K562 (cell line): ENCODE measurements at regions not wholly inside any gene's neighbourhood (a gene's known extent, or its start where the extent isn't known, plus 50 kb on each side); places are given as distances from the start of the nearest gene placed in this dataset.

Experiments used
- DPF2 ChIP-seq: fragments of 450-650 bp; IDR thresholded peaks from 2 replicates; pipeline ENCODE4 v1.6.1; 2016
- EGR1 ChIP-seq: fragments of 450-650 bp; conservative IDR thresholded peaks from 2 replicates; pipeline ENCODE4 v1.6.1; 2017; ENCODE audit warnings: mild to moderate bottlenecking
- GATAD2A ChIP-seq: fragments of 450-650 bp; IDR thresholded peaks from 2 replicates; pipeline ENCODE4 v1.6.1; 2017
- HLTF ChIP-seq: fragments of 450-650 bp; IDR thresholded peaks from 2 replicates; pipeline ENCODE4 v1.6.1; 2016
- MAZ ChIP-seq, 2 experiments: fragments of 450-650 bp in 1 of 2; sonication (generic) in 1 of 2; formaldehyde crosslinking; IDR thresholded peaks in 1 of 2; conservative IDR thresholded peaks in 1 of 2; 2 replicates each; pipeline versions ENCODE4 v1.4.0 to v1.5.0; 2020; ENCODE audit warnings: mild to moderate bottlenecking in 1 of 2, missing genetic modification reagents in 1 of 2
- PHF20 ChIP-seq: fragments of 450-650 bp; IDR thresholded peaks from 2 replicates; pipeline ENCODE4 v1.6.1; 2018; ENCODE audit not compliant: partially characterized antibody
- POLR2AphosphoS5 ChIP-seq: IDR thresholded peaks from 2 replicates; pipeline ENCODE4 v1.6.1; 2011; ENCODE audit warnings: mild to moderate bottlenecking, low read depth, low read length, moderate library complexity; ENCODE audit not compliant: control insufficient read depth, insufficient read depth
- STAT5A ChIP-seq: IDR thresholded peaks from 2 replicates; pipeline ENCODE4 v1.6.1; 2012; ENCODE audit warnings: low read length, inconsistent platforms, borderline replicate concordance
- ZBTB7A ChIP-seq: IDR thresholded peaks from 2 replicates; pipeline ENCODE4 v1.6.1; 2011; ENCODE audit warnings: low read depth, mild to moderate bottlenecking, low read length, moderate library complexity, borderline replicate concordance; ENCODE audit not compliant: control insufficient read depth
- ZNF146 ChIP-seq: IDR thresholded peaks from one replicate; pipeline ENCODE4 v1.6.1; 2018; ENCODE audit warnings: missing compliant biosample characterization; ENCODE audit not compliant: unreplicated experiment
- ZNF436 ChIP-seq: fragments of 250-450, 450-650 bp; sonication (Bioruptor Pico); formaldehyde crosslinking; IDR thresholded peaks from 2 replicates; pipeline ENCODE4 v1.7.0; 2020; ENCODE audit warnings: mild to moderate bottlenecking
- TF ChIP-seq, protein P1 (sequence below): fragments of 250-450 bp; sonication (Bioruptor Pico); IDR thresholded peaks from 2 replicates; pipeline ENCODE4 v1.5.0; 2021
- TF ChIP-seq, protein P2 (sequence below): fragments of 450-650 bp; IDR thresholded peaks from 2 replicates; pipeline ENCODE4 v1.7.1; 2018; ENCODE audit warnings: mild to moderate bottlenecking, low read depth; ENCODE audit not compliant: partially characterized antibody
- TF ChIP-seq, protein P3 (sequence below): fragments of 450-650 bp; formaldehyde crosslinking; IDR thresholded peaks from 2 replicates; pipeline ENCODE4 v1.4.0; 2022; ENCODE audit warnings: missing genetic modification characterization
- TF ChIP-seq, protein P4 (sequence below): sonication (generic); formaldehyde crosslinking; IDR thresholded peaks from 2 replicates; pipeline ENCODE4 v1.8.1; 2023; ENCODE audit warnings: missing genetic modification reagents, mild to moderate bottlenecking, borderline replicate concordance
- TF ChIP-seq, protein P5 (sequence below), 3 experiments: IDR thresholded peaks in 2 of 3; conservative IDR thresholded peaks in 1 of 3; 2 replicates each; pipeline ENCODE4 v1.5.1; 2011 to 2012; ENCODE audit warnings: low read length in 3 of 3, mild to moderate bottlenecking in 3 of 3, control low read depth in 2 of 3, improper control_type of control experiment in 1 of 3, inconsistent platforms in 1 of 3, low read depth in 1 of 3, mixed read lengths in 1 of 3, moderate library complexity in 1 of 3; ENCODE audit not compliant: insufficient read depth in 2 of 3

DNA sequence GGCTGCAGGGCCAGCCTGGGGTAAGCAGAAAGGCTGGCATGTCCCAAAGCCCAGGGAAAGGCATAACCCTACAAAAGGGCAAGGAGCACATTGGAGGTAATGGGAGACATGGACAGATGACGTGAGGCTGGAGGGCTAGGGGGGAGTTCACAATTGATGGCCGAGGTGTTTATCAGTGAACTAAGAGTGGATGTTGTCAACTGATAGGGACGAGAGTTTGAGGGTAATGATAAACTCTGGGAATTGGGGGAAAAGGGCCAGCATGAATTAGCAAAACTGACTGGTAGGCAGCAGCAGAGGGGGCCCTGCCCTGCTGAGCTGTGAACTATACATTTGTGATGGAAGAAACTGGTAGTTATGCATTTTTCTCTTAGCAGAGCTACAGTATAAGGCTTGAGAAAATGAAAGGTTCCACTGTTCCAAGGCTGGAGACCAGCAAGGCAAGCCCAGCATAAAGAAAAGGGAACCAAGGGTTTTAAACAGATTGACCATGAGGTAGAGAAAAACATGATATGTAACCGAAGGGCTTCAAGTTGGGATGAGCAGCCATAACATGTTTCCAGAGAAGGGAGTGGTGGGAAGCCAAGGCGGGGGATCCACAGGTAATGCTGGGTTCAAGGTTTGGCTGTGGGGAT is 98.1 kb upstream of the MLN start (continued):
- TF ChIP-seq ZBTB7A: 0 out of 2 replicates have a peak, but pooled peaks have one; percentile 17
- TF ChIP-seq STAT5A: no peak
- TF ChIP-seq GATAD2A: 0 out of 2 replicates have a peak, but pooled peaks have one; percentile 45
- no peak for TF ChIP-seq ZNF436
- TF ChIP-seq EGR1: no peak
- TF ChIP-seq DPF2: peak; percentile 85
- no peak for TF ChIP-seq MAZ (CRISPR knock-in tag; conservative IDR thresholded peaks at IDR 0.05 in 1 of 2, IDR thresholded peaks at IDR 0.05 in 1 of 2)
- TF ChIP-seq, protein P1, sequence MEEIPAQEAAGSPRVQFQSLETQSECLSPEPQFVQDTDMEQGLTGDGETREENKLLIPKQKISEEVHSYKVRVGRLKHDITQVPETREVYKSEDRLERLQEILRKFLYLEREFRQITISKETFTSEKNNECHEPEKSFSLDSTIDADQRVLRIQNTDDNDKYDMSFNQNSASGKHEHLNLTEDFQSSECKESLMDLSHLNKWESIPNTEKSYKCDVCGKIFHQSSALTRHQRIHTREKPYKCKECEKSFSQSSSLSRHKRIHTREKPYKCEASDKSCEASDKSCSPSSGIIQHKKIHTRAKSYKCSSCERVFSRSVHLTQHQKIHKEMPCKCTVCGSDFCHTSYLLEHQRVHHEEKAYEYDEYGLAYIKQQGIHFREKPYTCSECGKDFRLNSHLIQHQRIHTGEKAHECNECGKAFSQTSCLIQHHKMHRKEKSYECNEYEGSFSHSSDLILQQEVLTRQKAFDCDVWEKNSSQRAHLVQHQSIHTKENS (CRISPR knock-in tag): no peak
- no peak for TF ChIP-seq PHF20
- TF ChIP-seq, protein P2, sequence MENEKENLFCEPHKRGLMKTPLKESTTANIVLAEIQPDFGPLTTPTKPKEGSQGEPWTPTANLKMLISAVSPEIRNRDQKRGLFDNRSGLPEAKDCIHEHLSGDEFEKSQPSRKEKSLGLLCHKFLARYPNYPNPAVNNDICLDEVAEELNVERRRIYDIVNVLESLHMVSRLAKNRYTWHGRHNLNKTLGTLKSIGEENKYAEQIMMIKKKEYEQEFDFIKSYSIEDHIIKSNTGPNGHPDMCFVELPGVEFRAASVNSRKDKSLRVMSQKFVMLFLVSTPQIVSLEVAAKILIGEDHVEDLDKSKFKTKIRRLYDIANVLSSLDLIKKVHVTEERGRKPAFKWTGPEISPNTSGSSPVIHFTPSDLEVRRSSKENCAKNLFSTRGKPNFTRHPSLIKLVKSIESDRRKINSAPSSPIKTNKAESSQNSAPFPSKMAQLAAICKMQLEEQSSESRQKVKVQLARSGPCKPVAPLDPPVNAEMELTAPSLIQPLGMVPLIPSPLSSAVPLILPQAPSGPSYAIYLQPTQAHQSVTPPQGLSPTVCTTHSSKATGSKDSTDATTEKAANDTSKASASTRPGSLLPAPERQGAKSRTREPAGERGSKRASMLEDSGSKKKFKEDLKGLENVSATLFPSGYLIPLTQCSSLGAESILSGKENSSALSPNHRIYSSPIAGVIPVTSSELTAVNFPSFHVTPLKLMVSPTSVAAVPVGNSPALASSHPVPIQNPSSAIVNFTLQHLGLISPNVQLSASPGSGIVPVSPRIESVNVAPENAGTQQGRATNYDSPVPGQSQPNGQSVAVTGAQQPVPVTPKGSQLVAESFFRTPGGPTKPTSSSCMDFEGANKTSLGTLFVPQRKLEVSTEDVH: no peak
- 0 out of 2 replicates have a peak, but pooled peaks have one; percentile 21 for TF ChIP-seq POLR2AphosphoS5
- no peak for TF ChIP-seq HLTF
- TF ChIP-seq, protein P3, sequence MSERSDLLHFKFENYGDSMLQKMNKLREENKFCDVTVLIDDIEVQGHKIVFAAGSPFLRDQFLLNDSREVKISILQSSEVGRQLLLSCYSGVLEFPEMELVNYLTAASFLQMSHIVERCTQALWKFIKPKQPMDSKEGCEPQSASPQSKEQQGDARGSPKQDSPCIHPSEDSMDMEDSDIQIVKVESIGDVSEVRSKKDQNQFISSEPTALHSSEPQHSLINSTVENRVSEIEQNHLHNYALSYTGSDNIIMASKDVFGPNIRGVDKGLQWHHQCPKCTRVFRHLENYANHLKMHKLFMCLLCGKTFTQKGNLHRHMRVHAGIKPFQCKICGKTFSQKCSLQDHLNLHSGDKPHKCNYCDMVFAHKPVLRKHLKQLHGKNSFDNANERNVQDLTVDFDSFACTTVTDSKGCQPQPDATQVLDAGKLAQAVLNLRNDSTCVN (CRISPR knock-in tag): no peak
- TF ChIP-seq, protein P4, sequence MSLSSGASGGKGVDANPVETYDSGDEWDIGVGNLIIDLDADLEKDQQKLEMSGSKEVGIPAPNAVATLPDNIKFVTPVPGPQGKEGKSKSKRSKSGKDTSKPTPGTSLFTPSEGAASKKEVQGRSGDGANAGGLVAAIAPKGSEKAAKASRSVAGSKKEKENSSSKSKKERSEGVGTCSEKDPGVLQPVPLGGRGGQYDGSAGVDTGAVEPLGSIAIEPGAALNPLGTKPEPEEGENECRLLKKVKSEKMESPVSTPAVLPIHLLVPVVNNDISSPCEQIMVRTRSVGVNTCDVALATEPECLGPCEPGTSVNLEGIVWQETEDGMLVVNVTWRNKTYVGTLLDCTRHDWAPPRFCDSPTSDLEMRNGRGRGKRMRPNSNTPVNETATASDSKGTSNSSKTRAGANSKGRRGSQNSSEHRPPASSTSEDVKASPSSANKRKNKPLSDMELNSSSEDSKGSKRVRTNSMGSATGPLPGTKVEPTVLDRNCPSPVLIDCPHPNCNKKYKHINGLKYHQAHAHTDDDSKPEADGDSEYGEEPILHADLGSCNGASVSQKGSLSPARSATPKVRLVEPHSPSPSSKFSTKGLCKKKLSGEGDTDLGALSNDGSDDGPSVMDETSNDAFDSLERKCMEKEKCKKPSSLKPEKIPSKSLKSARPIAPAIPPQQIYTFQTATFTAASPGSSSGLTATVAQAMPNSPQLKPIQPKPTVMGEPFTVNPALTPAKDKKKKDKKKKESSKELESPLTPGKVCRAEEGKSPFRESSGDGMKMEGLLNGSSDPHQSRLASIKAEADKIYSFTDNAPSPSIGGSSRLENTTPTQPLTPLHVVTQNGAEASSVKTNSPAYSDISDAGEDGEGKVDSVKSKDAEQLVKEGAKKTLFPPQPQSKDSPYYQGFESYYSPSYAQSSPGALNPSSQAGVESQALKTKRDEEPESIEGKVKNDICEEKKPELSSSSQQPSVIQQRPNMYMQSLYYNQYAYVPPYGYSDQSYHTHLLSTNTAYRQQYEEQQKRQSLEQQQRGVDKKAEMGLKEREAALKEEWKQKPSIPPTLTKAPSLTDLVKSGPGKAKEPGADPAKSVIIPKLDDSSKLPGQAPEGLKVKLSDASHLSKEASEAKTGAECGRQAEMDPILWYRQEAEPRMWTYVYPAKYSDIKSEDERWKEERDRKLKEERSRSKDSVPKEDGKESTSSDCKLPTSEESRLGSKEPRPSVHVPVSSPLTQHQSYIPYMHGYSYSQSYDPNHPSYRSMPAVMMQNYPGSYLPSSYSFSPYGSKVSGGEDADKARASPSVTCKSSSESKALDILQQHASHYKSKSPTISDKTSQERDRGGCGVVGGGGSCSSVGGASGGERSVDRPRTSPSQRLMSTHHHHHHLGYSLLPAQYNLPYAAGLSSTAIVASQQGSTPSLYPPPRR (CRISPR knock-in tag): no peak
- no peak for TF ChIP-seq ZNF146
- TF ChIP-seq, protein P5, sequence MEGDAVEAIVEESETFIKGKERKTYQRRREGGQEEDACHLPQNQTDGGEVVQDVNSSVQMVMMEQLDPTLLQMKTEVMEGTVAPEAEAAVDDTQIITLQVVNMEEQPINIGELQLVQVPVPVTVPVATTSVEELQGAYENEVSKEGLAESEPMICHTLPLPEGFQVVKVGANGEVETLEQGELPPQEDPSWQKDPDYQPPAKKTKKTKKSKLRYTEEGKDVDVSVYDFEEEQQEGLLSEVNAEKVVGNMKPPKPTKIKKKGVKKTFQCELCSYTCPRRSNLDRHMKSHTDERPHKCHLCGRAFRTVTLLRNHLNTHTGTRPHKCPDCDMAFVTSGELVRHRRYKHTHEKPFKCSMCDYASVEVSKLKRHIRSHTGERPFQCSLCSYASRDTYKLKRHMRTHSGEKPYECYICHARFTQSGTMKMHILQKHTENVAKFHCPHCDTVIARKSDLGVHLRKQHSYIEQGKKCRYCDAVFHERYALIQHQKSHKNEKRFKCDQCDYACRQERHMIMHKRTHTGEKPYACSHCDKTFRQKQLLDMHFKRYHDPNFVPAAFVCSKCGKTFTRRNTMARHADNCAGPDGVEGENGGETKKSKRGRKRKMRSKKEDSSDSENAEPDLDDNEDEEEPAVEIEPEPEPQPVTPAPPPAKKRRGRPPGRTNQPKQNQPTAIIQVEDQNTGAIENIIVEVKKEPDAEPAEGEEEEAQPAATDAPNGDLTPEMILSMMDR (IDR thresholded peaks at IDR 0.05 in 2 of 3, conservative IDR thresholded peaks at IDR 0.05 in 1 of 3; ENCODE audit: insufficient read depth in 2 of 3, low read depth in 1 of 3, low read length in 3 of 3): no peak
